HL-60 (cell line): ENCODE measurements at regions not wholly inside any gene's neighbourhood (a gene's known extent, or its start where the extent isn't known, plus 50 kb on each side); places are given as distances from the start of the nearest gene placed in this dataset.
A peak's percentile ranks its signal among the peaks of the same experiment; 100 is the strongest.

ENCODE experiments used
- DNase-seq, 2 experiments: peaks; one replicate each; pipeline ENCODE4 v3.0.0-alpha.2; 2010 to 2020; ENCODE audit warnings: low read depth in 1 of 2, low spot score in 1 of 2
- H3K27ac ChIP-seq: fragments of 250-450 bp; sonication (Bioruptor Pico); replicated peaks from 2 replicates; pipeline ENCODE4 v1.5.1; 2020; ENCODE audit warnings: mild to moderate bottlenecking, moderate library complexity
- H3K27me3 ChIP-seq: fragments of 250-450 bp; sonication (Bioruptor Pico); 2 replicates; pipeline ENCODE4 v1.5.1; 2021; ENCODE audit warnings: mild to moderate bottlenecking, moderate library complexity; ENCODE audit not compliant: insufficient read depth, poor library complexity, severe bottlenecking
- H3K4me3 ChIP-seq: replicated peaks from 2 replicates; pipeline ENCODE4 v1.5.1; 2011; ENCODE audit warnings: mild to moderate bottlenecking, control low read depth, low read length; ENCODE audit not compliant: insufficient read depth
- GABPA ChIP-seq: IDR thresholded peaks from 2 replicates; pipeline ENCODE4 v1.6.1; 2012; ENCODE audit warnings: low read depth
- POLR2AphosphoS5 ChIP-seq: IDR thresholded peaks from 2 replicates; pipeline ENCODE4 v1.6.1; 2012; ENCODE audit warnings: low read depth
- REST ChIP-seq: IDR thresholded peaks from 2 replicates; pipeline ENCODE4 v1.6.1; 2012; ENCODE audit warnings: low read depth; ENCODE audit not compliant: insufficient replicate concordance
- SPI1 ChIP-seq: IDR thresholded peaks from 2 replicates; pipeline ENCODE4 v1.6.1; 2012; ENCODE audit warnings: low read depth, mild to moderate bottlenecking, borderline replicate concordance
- TF ChIP-seq, protein P1 (sequence below): IDR thresholded peaks from one replicate; pipeline ENCODE4 v1.5.1; 2011; ENCODE audit warnings: low read length, control low read depth, inconsistent platforms; ENCODE audit not compliant: insufficient read depth

DNA sequence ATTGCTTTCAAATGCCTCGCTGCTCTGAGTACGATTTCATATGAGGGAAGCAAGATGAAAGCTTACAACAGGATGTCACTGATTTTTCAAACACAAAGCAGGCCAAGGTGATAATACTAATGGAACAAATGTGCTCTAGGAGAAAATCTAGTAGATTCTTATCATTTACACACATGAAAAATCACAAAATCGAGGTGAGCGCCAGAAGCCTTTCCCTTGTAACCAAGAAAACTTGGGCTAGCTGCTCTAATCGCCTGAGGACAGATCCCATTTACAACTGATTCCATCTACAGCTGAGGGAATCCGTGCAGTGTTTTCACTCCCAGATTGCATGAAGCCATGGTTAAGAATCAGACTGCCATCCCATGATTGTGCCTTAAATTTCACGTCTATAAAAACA, 117.5 kb downstream of the TM2D1 start:
- Histone ChIP-seq H3K27me3 (no peaks in the 10 kb centered on the region), H3K27ac (no peak overlapping the region), H3K4me3 (no peak overlapping the region)
- DNase-seq = no peak
- TF ChIP-seq, protein P1, sequence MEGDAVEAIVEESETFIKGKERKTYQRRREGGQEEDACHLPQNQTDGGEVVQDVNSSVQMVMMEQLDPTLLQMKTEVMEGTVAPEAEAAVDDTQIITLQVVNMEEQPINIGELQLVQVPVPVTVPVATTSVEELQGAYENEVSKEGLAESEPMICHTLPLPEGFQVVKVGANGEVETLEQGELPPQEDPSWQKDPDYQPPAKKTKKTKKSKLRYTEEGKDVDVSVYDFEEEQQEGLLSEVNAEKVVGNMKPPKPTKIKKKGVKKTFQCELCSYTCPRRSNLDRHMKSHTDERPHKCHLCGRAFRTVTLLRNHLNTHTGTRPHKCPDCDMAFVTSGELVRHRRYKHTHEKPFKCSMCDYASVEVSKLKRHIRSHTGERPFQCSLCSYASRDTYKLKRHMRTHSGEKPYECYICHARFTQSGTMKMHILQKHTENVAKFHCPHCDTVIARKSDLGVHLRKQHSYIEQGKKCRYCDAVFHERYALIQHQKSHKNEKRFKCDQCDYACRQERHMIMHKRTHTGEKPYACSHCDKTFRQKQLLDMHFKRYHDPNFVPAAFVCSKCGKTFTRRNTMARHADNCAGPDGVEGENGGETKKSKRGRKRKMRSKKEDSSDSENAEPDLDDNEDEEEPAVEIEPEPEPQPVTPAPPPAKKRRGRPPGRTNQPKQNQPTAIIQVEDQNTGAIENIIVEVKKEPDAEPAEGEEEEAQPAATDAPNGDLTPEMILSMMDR = no peak
- no peak for TF ChIP-seq POLR2AphosphoS5
- no peak for TF ChIP-seq GABPA
- TF ChIP-seq SPI1 = no peak
- no peak for TF ChIP-seq REST

DNA sequence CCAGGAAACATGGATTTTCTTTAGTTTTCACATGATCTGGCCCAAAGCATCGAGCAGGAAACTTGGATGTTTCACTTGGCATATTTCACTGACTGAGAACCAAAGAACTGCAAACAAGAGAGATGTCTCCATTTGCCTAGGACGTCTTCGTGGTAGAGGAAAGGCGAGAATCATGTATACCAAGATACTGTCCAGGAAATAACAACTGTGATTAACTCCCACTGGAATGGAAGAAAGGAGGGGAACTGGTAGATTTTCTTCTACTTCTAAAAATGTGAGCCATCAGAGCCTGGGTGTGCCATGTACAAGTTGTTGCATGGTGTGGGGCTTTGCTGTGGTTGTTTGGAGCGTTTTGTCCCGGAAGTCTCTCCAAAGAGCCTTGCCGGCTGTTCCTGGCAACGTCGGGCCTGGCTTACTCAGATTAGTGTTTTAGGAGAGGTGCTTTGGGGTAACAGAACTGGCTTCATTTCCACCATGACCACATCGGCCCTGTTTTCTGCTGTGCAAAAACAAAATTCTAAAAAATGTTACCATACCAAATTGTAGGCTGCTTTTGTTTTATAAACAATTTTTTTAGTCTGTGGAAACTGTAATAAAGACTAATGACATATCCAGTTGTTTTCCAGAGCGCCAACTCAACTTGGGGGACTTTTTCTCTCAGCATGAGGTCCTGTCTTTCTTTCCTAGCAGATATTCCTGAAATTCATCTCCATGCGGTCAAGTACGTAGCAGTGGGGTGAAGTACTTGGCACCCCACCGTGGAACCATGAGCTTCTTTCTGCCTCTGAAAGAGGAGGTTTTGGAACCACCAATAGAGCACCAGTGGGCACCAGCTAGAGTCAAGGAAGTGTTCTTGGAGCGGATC, 118.3 kb downstream of the TM2D1 start:
- no peak overlapping the region for H3K4me3 ChIP-seq
- no peaks in the 10 kb centered on the region for H3K27me3 ChIP-seq
- TF ChIP-seq REST = no peak
- TF ChIP-seq SPI1 = no peak
- TF ChIP-seq GABPA = no peak
- TF ChIP-seq, protein P1 = no peak
- no peak for TF ChIP-seq POLR2AphosphoS5
- no peak overlapping the region for H3K27ac ChIP-seq
- no peak for DNase-seq

DNA sequence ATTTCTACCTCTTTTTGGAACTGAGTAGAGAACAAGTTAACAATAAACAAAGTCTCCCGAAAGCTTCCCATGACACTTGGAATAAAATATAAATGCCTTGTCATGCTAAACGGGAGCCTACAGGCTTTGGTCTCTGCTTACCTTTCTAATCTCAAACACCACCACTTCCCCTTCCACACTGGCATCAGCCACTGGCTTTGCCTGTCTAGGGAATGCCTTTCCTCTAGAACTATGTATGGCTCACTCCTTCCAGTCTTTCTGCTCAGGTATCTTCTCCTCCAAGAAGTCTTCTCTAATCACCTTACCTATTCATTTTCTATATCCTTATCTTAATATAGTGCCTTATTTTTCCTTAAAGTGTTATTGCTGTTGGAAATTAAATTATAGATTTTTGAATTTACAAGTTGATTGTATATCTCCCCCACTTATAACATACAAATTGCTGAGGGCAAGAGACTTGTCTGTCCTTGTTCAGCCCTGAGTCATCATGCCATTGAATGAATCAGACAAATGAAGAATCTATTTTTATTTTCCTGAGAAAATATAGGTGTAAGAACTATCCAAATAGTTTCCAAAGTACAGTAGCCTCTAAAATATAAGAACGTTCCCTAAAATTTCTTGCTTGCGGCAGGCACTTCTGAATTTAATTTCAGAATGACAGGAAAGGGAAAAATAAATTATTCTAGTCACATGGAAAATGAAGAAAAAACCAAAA, 119.2 kb downstream of the TM2D1 start:
- Histone ChIP-seq H3K4me3 (no peak overlapping the region), H3K27ac (peak overlapping the region; percentile 77), H3K27me3 (no peaks in the 10 kb centered on the region)
- TF ChIP-seq GABPA (no peak), SPI1 (peak; percentile 57), POLR2AphosphoS5 (no peak), REST (no peak)
- TF ChIP-seq, protein P1 = no peak
- no peak for DNase-seq
